Liver (tissue), 8 donors: ENCODE measurements at regions not wholly inside any gene's neighbourhood (a gene's known extent, or its start where the extent isn't known, plus 50 kb on each side); places are given as distances from the start of the nearest gene placed in this dataset.

Experiments used
- DNase-seq: peaks from one replicate; pipeline ENCODE4 v3.0.0-alpha.2; 2017; ENCODE audit warnings: low spot score
- H3K27ac ChIP-seq, 2 donors: one replicate each; pipeline ENCODE4 v1.7.0; 2013; ENCODE audit warnings: inconsistent platforms in 2 of 2, low read length in 2 of 2, control low read depth in 1 of 2, low read depth in 1 of 2, mild to moderate bottlenecking in 1 of 2
- H3K27me3 ChIP-seq, 4 donors: one replicate each; pipeline versions ENCODE4 v1.6.1 to v1.7.0; 2013; ENCODE audit warnings: low read length in 3 of 4, inconsistent platforms in 1 of 4, mild to moderate bottlenecking in 1 of 4, moderate library complexity in 1 of 4; ENCODE audit not compliant: control insufficient read depth in 4 of 4, insufficient read depth in 4 of 4
- H3K36me3 ChIP-seq, 4 donors: one replicate each; pipeline versions ENCODE4 v1.6.1 to v1.7.0; 2013; ENCODE audit warnings: low read length in 3 of 4, mild to moderate bottlenecking in 3 of 4, low read depth in 1 of 4, moderate library complexity in 1 of 4; ENCODE audit not compliant: control insufficient read depth in 4 of 4, insufficient read depth in 3 of 4
- H3K4me1 ChIP-seq, 4 donors: one replicate each; pipeline versions ENCODE4 v1.6.1 to v1.7.0; 2013; ENCODE audit warnings: low read length in 3 of 4, mild to moderate bottlenecking in 3 of 4, moderate library complexity in 1 of 4; ENCODE audit not compliant: control insufficient read depth in 4 of 4, insufficient read depth in 4 of 4
- H3K4me3 ChIP-seq, 3 donors: one replicate each; pipeline versions ENCODE4 v1.6.1 to v1.7.0; 2013; ENCODE audit warnings: low read length in 3 of 3, control low read depth in 1 of 3, low read depth in 1 of 3, mild to moderate bottlenecking in 1 of 3
- H3K9ac ChIP-seq, 2 donors: one replicate each; pipeline ENCODE4 v1.7.0; 2013; ENCODE audit warnings: low read length in 2 of 2, mild to moderate bottlenecking in 2 of 2, moderate library complexity in 2 of 2, control low read depth in 1 of 2, low read depth in 1 of 2
- H3K9me3 ChIP-seq, 4 donors: one replicate each; pipeline versions ENCODE4 v1.6.1 to v1.7.0; 2013; ENCODE audit warnings: low read length in 3 of 4; ENCODE audit not compliant: control insufficient read depth in 4 of 4
- ATF3 ChIP-seq: IDR thresholded peaks from 2 replicates; pipeline ENCODE4 v1.6.1; 2016; ENCODE audit warnings: antibody characterized with exemption
- CTCF ChIP-seq: fragments of 150-350 bp; IDR thresholded peaks from 2 replicates; pipeline ENCODE4 v1.5.1; 2017; ENCODE audit warnings: improper control_type of control experiment, low read depth, low read length; ENCODE audit not compliant: missing input control
- EGR1 ChIP-seq, 2 donors: IDR thresholded peaks; 2 replicates each; pipeline ENCODE4 v1.6.1; 2016 to 2018; ENCODE audit warnings: antibody characterized with exemption in 2 of 2, low read depth in 2 of 2
- FOXA1 ChIP-seq: IDR thresholded peaks from 2 replicates; pipeline ENCODE4 v1.6.1; 2016; ENCODE audit warnings: antibody characterized with exemption
- FOXA2 ChIP-seq: IDR thresholded peaks from 2 replicates; pipeline ENCODE4 v1.6.1; 2016; ENCODE audit warnings: antibody characterized with exemption
- GABPA ChIP-seq, 2 donors: IDR thresholded peaks in 1 of 2; conservative IDR thresholded peaks in 1 of 2; 2 replicates each; pipeline ENCODE4 v1.6.1; 2016; ENCODE audit warnings: antibody characterized with exemption in 2 of 2, mild to moderate bottlenecking in 1 of 2, moderate library complexity in 1 of 2
- HNF4A ChIP-seq, 2 donors: conservative IDR thresholded peaks; 2 replicates each; pipeline ENCODE4 v1.6.1; 2016; ENCODE audit warnings: antibody characterized with exemption in 2 of 2, mild to moderate bottlenecking in 2 of 2
- HNF4G ChIP-seq: IDR thresholded peaks from 2 replicates; pipeline ENCODE4 v1.6.1; 2016; ENCODE audit warnings: antibody characterized with exemption
- MAX ChIP-seq: IDR thresholded peaks from 2 replicates; pipeline ENCODE4 v1.6.1; 2016; ENCODE audit warnings: antibody characterized with exemption
- NR2F2 ChIP-seq: IDR thresholded peaks from 2 replicates; pipeline ENCODE4 v1.6.1; 2016; ENCODE audit warnings: antibody characterized with exemption
- RAD21 ChIP-seq, 2 donors: IDR thresholded peaks; 2 replicates each; pipeline ENCODE4 v1.6.1; 2016; ENCODE audit warnings: antibody characterized with exemption in 2 of 2, mild to moderate bottlenecking in 2 of 2
- RXRA ChIP-seq, 2 donors: IDR thresholded peaks; 2 replicates each; pipeline ENCODE4 v1.6.1; 2017 to 2018; ENCODE audit warnings: antibody characterized with exemption in 2 of 2, mild to moderate bottlenecking in 1 of 2
- SP1 ChIP-seq: IDR thresholded peaks from 2 replicates; pipeline ENCODE4 v1.6.1; 2018; ENCODE audit warnings: antibody characterized with exemption, mild to moderate bottlenecking
- TAF1 ChIP-seq: conservative IDR thresholded peaks from 2 replicates; pipeline ENCODE4 v1.6.1; 2016; ENCODE audit warnings: antibody characterized with exemption, mild to moderate bottlenecking
- YY1 ChIP-seq: IDR thresholded peaks from 2 replicates; pipeline ENCODE4 v1.6.1; 2016; ENCODE audit warnings: antibody characterized with exemption, mild to moderate bottlenecking
- ZBTB33 ChIP-seq: IDR thresholded peaks from 2 replicates; pipeline ENCODE4 v1.6.1; 2016; ENCODE audit warnings: antibody characterized with exemption
- WGBS: extraction: QIAGEN DNeasy Blood & Tissue Kit; methylation state at CpG from one replicate; pipeline ENCODE4 v1.1.7; 2013; 5-methylcytosine and 5-hydroxymethylcytosine counted together
- donor health status: healthy.
- donor health status: healthy.
- donor health status: healthy.
- donor health status: healthy.
- donor health status: healthy.

GRCh38 chr2:236360496-236360895 lies 96.3 kb upstream of the ASB18 start:
- 72% methylated on average over 4 of the region's 4 CpGs for WGBS
- Histone ChIP-seq H3K27me3 (no peaks in the 10 kb centered on the region), H3K9ac (no peak overlapping the region), H3K27ac (no peak overlapping the region), H3K4me1 (peaks cover 0 to 2% (median 0%) of the 10 kb centered on the region in 4 donors), H3K9me3 (no peaks in the 10 kb centered on the region), H3K4me3 (no peak overlapping the region), H3K36me3 (no peaks in the 10 kb centered on the region)
- no peak for DNase-seq
- TF ChIP-seq ATF3 (no peak), HNF4A (conservative IDR thresholded peaks at IDR 0.05) (no peak), YY1 (no peak), ZBTB33 (no peak), EGR1 (IDR thresholded peaks at IDR 0.05; ENCODE audit: low read depth in 2 of 2) (no peak), CTCF (no peak), MAX (no peak), HNF4G (no peak), FOXA1 (no peak), GABPA (IDR thresholded peaks at IDR 0.05 in 1 of 2, conservative IDR thresholded peaks at IDR 0.05 in 1 of 2) (no peak), SP1 (no peak)

- H3K9me3 ChIP-seq = no peaks in the 10 kb centered on the region
- no peak overlapping the region for H3K27ac ChIP-seq
- H3K36me3 ChIP-seq = no peaks in the 10 kb centered on the region
- 79% methylated on average over 10 of the region's 10 CpGs for WGBS
- H3K4me3 ChIP-seq = no peak overlapping the region
- TF ChIP-seq FOXA1 (no peak), RXRA (IDR thresholded peaks at IDR 0.05) (no peak), EGR1 (IDR thresholded peaks at IDR 0.05; ENCODE audit: low read depth in 2 of 2) (no peak)
- H3K9ac ChIP-seq = no peak overlapping the region
- H3K27me3 ChIP-seq = no peaks in the 10 kb centered on the region
- peaks cover 0 to 2% (median 0%) of the 10 kb centered on the region in 4 donors for H3K4me1 ChIP-seq
- no peak for DNase-seq
Observed at GRCh38 chr2:236363711-236364277, 99.6 kb upstream of the ASB18 start.

- Histone ChIP-seq H3K36me3 (no peaks in the 10 kb centered on the region), H3K27ac (no peak overlapping the region), H3K9me3 (no peaks in the 10 kb centered on the region), H3K4me3 (no peak overlapping the region), H3K9ac (no peak overlapping the region), H3K4me1 (no peaks in the 10 kb centered on the region), H3K27me3 (peaks cover 0 to 2% (median 0%) of the 10 kb centered on the region in 4 donors)
- TF ChIP-seq NR2F2 (no peak), RXRA (IDR thresholded peaks at IDR 0.05) (no peak), HNF4G (no peak), CTCF (no peak), TAF1 (no peak), ATF3 (no peak), YY1 (no peak), RAD21 (IDR thresholded peaks at IDR 0.05) (no peak), ZBTB33 (no peak), HNF4A (conservative IDR thresholded peaks at IDR 0.05) (no peak), FOXA2 (no peak)
- 80% methylated on average over 14 of the region's 14 CpGs for WGBS
- DNase-seq = no peak
Observed at GRCh38 chr2:236365258-236366048, 101.2 kb upstream of the ASB18 start.
